Germinal center (tissue), 1 donor: ENCODE measurements at regions not wholly inside any gene's neighbourhood (a gene's known extent, or its start where the extent isn't known, plus 50 kb on each side); places are given as distances from the start of the nearest gene placed in this dataset.

Source experiments
- DNase-seq: peaks from one replicate; pipeline ENCODE4 v3.0.0; 2012; ENCODE audit warnings: mixed read lengths, low spot score

DNA sequence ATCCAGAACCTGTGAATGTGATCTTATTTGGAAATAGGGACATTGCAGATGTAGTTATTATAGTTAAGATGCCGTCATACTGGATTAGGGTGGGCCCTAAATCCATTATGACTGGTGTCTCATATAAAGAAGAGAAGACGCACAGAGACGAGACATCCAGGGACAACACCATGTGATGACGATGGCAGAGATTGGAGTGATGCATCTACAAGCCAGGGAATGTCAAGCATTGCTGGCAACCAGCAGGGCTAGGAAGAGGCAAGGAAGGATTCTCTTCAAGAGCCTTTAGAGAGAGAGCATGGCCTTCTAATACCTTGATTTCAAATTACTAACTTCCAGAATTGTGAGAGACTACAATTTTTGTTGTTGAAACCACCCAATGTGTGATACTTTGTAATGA lies 345.8 kb downstream of the PTEN start:
- no peak for DNase-seq

DNA sequence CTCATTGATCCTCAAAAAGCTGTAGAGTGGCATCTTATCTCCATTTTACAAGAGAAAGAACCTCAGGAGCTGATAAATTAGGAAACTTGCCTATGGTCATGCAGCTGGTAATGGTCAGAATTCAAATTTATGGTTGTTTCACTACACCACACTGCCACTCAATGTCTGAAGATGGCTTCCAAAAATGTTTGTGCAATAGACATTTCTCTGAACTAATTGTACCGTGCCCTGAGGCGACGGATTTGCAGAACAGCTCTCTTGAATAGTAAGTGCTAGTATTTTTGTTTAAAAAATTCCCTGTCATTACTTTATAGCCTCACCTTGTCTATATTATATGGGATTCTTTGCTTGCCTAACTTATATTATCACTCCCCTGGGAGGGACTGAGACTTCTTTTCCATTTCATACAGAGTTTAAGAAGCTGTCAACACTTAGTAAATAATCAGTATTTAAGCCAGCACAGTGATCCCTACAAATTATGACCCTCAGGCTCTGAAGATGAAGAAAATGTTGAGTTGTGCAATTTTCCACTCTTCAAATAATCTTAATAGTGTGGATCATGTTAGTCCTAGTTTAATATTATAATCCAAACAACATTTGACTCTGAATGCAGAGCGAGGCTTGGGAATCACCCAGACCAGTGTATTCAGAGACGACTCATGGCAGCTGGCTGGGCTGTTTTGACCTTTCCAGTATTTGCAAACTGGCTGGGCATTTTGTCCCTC lies 346.6 kb downstream of the PTEN start:
- DNase-seq = no peak

DNA sequence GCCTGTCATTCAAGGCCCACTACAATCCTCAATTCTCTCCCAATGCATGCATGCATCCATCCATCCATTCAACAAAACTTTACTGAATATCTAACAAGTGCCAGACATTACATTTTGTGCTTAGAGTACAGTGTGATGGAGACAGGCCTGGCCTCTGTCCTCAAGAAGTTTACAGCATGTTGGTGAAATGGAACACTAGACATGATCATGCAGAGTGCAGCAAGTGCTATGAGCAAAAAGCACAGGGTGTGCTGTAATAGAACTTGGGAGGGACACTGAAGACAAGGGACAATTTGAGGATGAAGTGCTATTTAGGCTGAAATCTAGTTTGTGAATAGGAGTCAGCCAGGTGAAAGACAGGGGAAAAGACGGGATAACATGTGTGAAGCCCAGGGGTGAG lies 347.8 kb downstream of the PTEN start:
- no peak for DNase-seq

DNA sequence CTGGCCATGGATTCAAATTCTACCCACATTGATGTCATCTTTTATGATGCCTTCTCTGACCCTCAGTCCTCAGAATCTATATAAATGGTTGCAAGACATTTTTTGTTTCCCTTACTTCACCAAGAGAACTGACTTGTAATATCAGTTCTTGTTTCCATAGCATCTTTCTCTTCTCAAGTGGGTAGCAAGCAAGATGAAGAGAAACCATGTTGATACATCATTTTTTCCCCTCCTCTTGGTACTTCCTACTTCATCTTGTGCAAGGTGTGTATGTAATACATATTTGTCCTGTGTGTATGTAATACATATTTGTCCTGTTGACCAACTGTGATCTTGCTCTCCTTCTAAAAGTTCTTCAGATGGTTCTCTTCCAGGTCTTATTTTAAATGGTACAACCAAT lies 348.6 kb downstream of the PTEN start:
- DNase-seq = no peak

DNA sequence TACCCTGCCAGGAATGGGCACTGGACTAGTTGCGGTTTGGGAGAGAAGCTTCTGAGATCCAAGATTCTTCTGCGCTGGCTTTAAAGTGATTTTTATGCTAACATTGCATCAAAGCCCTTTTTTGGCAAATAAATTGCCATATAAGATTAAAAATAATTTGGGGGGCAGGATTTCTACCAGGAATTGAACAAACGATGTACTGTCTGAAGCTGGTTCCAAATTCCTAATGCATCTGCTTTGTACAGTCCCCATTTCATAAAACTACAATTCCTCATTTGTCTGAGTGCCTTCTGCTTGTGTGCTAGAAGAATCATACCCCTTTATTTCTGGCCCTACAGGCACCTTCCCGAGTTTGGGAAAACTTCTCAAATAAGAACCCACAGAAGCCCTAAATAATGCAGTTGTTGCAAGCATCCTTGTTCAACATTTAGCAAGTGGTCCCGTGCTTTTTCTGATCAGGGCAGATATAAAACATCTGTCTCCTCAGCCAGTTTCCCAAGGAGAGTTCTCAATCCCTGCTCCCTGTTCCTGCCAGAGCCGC lies 349.7 kb downstream of the PTEN start:
- DNase-seq = no peak

DNA sequence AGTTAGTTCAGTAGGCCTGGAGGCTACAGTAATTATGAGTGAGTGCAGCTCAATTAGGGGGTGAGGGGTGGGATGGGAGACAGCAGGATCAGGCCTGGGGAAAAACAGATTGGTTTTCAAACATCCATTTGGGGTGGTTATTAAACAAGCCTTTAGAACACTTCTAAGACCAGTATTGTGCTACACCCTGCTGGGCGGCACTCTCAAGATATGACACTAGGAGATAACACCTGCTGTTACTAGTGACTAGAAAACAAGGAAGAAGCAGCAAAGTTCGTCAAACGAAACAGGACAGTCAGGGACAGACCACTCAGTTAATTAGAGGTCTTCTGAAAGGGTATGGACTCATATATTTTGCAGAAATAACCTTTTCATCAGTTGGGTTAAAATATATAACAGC lies 353.6 kb downstream of the PTEN start:
- DNase-seq = no peak

DNA sequence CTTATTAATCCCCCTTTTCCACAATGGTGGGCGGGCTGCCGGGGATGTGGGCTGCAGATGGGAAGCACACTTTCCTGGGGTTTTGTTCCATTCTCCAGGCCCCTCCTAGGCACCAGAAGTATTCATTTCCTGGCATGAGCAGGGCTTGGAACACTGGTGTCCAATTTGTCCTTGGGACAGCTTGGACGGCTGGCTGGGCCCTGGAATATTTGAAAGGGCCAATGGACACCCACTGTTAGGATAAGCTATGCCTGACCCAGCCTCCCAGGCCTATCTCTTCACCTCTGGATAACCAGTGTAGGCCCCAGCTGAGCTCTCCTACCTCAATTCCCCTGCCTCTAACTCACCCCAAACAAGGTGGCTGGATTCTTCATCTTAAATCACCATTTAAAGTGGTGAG lies 354.9 kb downstream of the PTEN start:
- DNase-seq = no peak

DNA sequence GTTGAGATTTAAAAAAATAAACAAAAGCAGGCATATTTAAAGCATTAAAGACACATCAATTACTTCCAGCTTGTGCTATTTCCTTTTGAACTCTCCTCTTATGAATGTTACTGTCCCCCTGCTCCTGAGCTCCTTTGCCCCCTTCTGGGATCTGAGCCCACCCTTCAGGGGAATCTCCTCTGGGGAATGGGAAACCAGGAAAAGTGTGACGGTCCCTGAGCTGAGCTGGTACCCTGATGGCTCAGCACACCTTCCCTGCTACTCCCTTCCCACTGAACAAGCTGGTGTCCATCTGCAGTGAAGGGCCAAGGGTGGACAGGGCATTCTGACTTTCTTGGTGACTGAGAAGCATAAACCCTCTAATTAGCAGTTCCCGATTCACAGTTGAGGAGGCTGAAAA lies 356.3 kb downstream of the PTEN start:
- no peak for DNase-seq

DNA sequence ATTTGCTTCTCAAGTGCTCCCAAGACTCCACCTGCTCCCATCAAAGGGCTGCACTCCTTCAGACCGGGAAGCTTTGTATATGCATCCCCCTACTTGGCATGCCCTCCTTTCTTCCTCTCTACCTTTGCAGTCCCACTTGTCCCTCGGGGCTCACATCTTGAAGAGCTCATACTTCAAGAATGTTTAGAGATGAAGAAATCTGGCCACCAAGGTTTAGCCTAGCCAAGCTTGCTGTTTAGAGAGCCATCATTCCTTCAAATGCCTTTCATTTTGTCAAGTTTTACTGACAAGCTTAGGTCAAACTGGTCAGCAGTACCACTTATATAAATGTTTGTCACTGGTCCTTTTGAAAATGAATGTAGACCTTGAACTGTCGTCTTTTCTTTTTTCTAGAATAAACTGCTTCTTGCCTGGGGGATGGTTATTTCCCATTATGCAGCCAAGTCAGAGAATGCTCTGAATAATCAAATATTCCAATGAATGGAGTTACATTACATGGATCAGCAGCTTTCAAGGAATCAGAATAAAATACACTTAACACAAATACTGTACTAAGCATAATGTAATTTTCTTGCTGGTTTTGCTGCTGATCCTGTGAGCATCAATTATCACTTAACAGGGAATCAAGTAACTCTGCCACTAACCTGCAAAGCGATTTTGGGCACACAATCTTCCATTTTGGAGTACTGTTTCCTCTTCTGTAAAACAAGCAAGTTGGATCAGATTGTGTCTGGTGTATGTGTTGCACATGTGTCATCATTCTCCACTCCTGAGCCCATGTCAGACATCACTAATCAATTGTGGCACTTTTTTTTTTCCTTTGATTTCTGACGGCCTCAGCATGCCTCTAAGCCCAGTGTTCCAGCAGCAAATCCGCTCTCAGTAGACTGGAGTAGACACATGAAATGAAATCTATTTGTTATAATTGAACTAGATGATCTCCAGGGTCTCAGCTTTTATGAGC lies 357.9 kb downstream of the PTEN start:
- no peak for DNase-seq

DNA sequence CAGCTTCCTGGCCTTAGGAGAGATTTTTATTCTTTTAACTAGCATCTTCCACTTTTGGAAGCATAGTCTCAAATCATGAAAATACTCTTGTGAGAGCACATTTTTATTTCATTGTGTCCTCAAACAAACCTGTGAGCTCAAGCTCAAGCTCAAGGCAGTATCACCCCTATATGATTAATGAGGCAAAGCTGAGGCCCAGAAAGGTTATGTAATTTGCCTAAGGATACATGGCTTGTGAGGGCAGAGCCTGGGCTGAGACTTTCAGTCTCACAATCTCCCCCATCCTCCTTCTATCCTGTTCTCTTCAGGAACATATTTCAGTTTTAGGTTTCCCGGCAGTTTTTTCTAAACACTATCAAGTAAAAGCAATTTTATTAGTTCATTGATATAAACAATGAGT lies 359.5 kb downstream of the PTEN start:
- no peak for DNase-seq
